IPS-NIHi7 (cell line): ENCODE measurements at regions not wholly inside any gene's neighbourhood (a gene's known extent, or its start where the extent isn't known, plus 50 kb on each side); places are given as distances from the start of the nearest gene placed in this dataset.
A peak's percentile ranks its signal among the peaks of the same experiment; 100 is the strongest.

ENCODE experiments used
- DNase-seq: peaks from one replicate; pipeline ENCODE4 v3.0.0; 2012; ENCODE audit warnings: mixed read lengths; ENCODE audit errors: extremely low spot score

GRCh38 chr15:56307180-56307579, 58.0 kb upstream of the TEX9 start:
- DNase-seq = peak; percentile 14

DNA sequence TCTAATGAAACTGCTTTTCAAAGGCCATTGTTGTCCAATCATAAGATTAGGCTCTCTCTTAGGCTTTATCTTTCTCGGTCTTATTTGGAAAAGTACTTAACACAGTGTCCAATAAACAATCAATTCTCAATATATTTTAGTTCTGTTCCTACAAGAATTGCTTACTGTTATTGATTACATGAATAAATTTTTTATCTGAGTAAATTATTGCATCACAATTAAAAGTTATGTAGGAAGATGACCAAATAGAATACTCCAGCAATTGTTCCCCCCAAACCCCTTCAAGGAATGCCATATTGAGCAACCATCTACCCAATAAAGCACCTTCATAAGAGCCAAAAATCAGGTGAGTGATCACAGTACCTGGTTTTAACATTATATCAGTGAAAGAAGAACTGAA, 55.0 kb upstream of the RFX7 start:
- DNase-seq = no peak

DNA sequence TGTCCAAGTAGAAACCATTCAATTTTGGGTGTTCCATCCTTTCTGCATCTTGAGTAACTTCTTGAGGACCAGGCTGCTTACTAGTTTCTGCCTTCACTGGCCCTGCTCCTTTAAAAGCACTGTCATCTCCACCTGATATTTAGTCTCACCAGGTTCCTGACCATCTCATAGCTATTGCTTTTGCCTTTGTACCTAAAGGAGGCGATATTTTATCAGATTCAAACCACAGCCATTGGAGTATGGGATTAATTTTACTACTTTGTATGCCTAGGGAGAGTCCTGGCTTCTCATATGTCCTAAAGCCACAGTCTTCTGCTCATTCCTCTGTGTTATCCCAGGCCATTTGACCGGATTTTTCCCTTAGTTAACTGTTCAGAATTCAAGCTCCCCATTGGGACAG, 51.8 kb upstream of the RFX7 start:
- peak; percentile 19 for DNase-seq

DNA sequence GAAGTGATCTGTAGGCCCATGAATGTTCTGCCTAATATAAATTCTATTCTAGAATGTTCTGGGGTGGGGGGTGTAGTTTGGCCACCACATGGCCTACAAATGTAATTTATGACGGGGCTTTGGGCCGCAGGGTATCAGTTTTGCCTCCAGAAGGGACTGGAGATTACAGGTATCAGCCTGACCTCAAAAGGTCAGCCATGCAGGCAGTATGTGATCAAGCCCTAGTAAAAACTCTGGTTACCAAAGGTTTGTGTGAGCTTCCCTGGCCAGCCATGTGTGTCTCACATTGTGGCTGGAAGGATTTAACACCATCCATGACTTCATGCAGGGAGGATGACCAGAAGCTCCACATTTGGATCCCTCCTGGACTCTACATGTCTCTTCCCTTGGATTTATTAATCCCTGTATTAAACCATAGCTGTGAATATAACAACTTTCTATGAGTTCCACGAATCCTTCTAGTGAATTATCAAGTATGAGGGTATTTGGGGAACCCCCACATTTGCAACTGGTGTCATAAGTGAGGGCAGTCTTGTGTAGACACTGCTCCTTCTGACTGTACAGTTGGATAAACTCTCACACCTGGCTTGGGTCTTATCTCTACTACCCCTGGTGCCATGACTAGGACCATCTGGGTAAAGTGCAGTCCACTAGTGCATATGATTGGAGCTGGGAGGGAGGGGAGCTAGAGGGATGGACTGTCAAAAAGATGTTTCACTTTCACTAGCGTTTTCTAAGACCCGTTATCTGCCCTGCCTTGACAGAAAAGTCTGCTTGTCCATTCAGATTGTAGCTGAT, 50.0 kb upstream of the RFX7 start:
- no peak for DNase-seq
